MM.1S (cell line): ENCODE measurements at regions not wholly inside any gene's neighbourhood (a gene's known extent, or its start where the extent isn't known, plus 50 kb on each side); places are given as distances from the start of the nearest gene placed in this dataset.

Experiments
- DNase-seq: peaks from one replicate; pipeline ENCODE4 v3.0.0-alpha.2; 2015
- H2AFZ ChIP-seq: fragments of 300-600 bp; sonication (generic); 2 replicates; pipeline ENCODE4 v1.6.0; 2016; ENCODE audit warnings: antibody characterized with exemption, low read length
- H3F3A ChIP-seq: fragments of 300-600 bp; sonication (generic); 2 replicates; pipeline ENCODE4 v1.6.1; 2016; ENCODE audit warnings: mild to moderate bottlenecking, antibody characterized with exemption, low read length, moderate library complexity, mixed read lengths; ENCODE audit not compliant: insufficient read depth
- H3K27ac ChIP-seq: fragments of 300-600 bp; sonication (generic); 2 replicates; pipeline ENCODE4 v1.5.1; 2016; ENCODE audit warnings: mild to moderate bottlenecking, low read length
- H3K27me3 ChIP-seq: fragments of 300-600 bp; sonication (generic); replicated peaks from 2 replicates; pipeline ENCODE4 v1.6.0; 2016; ENCODE audit warnings: low read length; ENCODE audit not compliant: insufficient read depth
- H3K36me3 ChIP-seq: fragments of 300-600 bp; sonication (generic); replicated peaks from 2 replicates; pipeline ENCODE4 v1.6.1; 2016; ENCODE audit warnings: mild to moderate bottlenecking, low read length, mixed read lengths; ENCODE audit not compliant: insufficient read depth
- H3K4me1 ChIP-seq: fragments of 300-600 bp; sonication (generic); 2 replicates; pipeline ENCODE4 v1.6.1; 2016; ENCODE audit warnings: low read length, mixed read lengths
- H3K4me2 ChIP-seq: fragments of 300-600 bp; sonication (generic); 2 replicates; pipeline ENCODE4 v1.6.0; 2016; ENCODE audit warnings: low read depth, low read length
- H3K4me3 ChIP-seq: fragments of 300-600 bp; sonication (generic); 2 replicates; pipeline ENCODE4 v1.5.1; 2016; ENCODE audit warnings: low read length, mixed read lengths
- H3K79me2 ChIP-seq: fragments of 300-600 bp; sonication (generic); 2 replicates; pipeline ENCODE4 v1.6.1; 2016; ENCODE audit warnings: mixed run types, low read length, mixed read lengths
- H3K9ac ChIP-seq: fragments of 300-600 bp; sonication (generic); 2 replicates; pipeline ENCODE4 v1.6.1; 2016; ENCODE audit warnings: low read length, mixed read lengths
- H3K9me2 ChIP-seq: fragments of 300-600 bp; sonication (generic); replicated peaks from 2 replicates; pipeline ENCODE4 v1.6.1; 2016; ENCODE audit warnings: mild to moderate bottlenecking, low read length, mixed read lengths; ENCODE audit not compliant: insufficient read depth
- H3K9me3 ChIP-seq: fragments of 300-600 bp; sonication (generic); replicated peaks from 2 replicates; pipeline ENCODE4 v1.6.1; 2016; ENCODE audit warnings: mild to moderate bottlenecking, low read length, mixed read lengths; ENCODE audit not compliant: insufficient read depth
- H4K20me1 ChIP-seq: fragments of 300-600 bp; sonication (generic); 2 replicates; pipeline ENCODE4 v1.6.1; 2016; ENCODE audit warnings: mild to moderate bottlenecking, low read length, moderate library complexity, mixed read lengths; ENCODE audit not compliant: insufficient read depth
- CTCF ChIP-seq: fragments of 300-600 bp; sonication (generic); IDR thresholded peaks from 2 replicates; pipeline ENCODE4 v1.5.1; 2016; ENCODE audit warnings: antibody characterized with exemption, low read length, mixed read lengths
- EZH2 ChIP-seq: fragments of 300-600 bp; sonication (generic); optimal IDR thresholded peaks from 2 replicates; pipeline ENCODE3; 2017; ENCODE audit warnings: low read depth, mild to moderate bottlenecking, antibody characterized with exemption, low read length, mixed read lengths
- EZH2phosphoT487 ChIP-seq: fragments of 300-600 bp; sonication (generic); IDR thresholded peaks from 2 replicates; pipeline ENCODE4 v1.6.1; 2018; ENCODE audit warnings: antibody characterized with exemption, low read length

- Histone ChIP-seq H3K4me3 (no peak overlapping the region), H3K9me2 (no peaks in the 10 kb centered on the region), H3K4me2 (no peak overlapping the region), H3K79me2 (no peaks in the 10 kb centered on the region), H4K20me1 (no peaks in the 10 kb centered on the region), H3K27me3 (no peaks in the 10 kb centered on the region), H2AFZ (no peak overlapping the region), H3K36me3 (no peaks in the 10 kb centered on the region), H3F3A (no peaks in the 10 kb centered on the region), H3K9me3 (no peaks in the 10 kb centered on the region), H3K4me1 (no peaks in the 10 kb centered on the region), H3K27ac (no peak overlapping the region), H3K9ac (no peak overlapping the region)
- DNase-seq: no peak
- no peak for TF ChIP-seq EZH2
- TF ChIP-seq EZH2phosphoT487: no peak
- no peak for TF ChIP-seq CTCF
Measured at GRCh38 chr3:182172534-182172933, 460.8 kb downstream of the SOX2 start.

GRCh38 chr3:182178488-182179200, 466.9 kb downstream of the SOX2 start:
- TF ChIP-seq EZH2 (no peak), EZH2phosphoT487 (no peak), CTCF (no peak)
- no peak overlapping the region for H3K9ac ChIP-seq
- no peaks in the 10 kb centered on the region for H3K79me2 ChIP-seq
- DNase-seq: no peak
- no peak overlapping the region for H2AFZ ChIP-seq
- H3K9me2 ChIP-seq: no peaks in the 10 kb centered on the region
- H4K20me1 ChIP-seq: no peaks in the 10 kb centered on the region
- no peaks in the 10 kb centered on the region for H3K27me3 ChIP-seq
- no peak overlapping the region for H3K4me3 ChIP-seq
- no peaks in the 10 kb centered on the region for H3F3A ChIP-seq
- no peaks in the 10 kb centered on the region for H3K36me3 ChIP-seq
- H3K9me3 ChIP-seq: no peaks in the 10 kb centered on the region
- H3K4me1 ChIP-seq: no peaks in the 10 kb centered on the region
- H3K4me2 ChIP-seq: no peak overlapping the region
- no peak overlapping the region for H3K27ac ChIP-seq

GRCh38 chr3:182179631-182180030, 467.9 kb downstream of the SOX2 start:
- no peaks in the 10 kb centered on the region for H3K27me3 ChIP-seq
- no peaks in the 10 kb centered on the region for H3K4me1 ChIP-seq
- H3K9ac ChIP-seq: no peak overlapping the region
- no peak for DNase-seq
- no peaks in the 10 kb centered on the region for H4K20me1 ChIP-seq
- H3K9me3 ChIP-seq: no peaks in the 10 kb centered on the region
- H3K9me2 ChIP-seq: no peaks in the 10 kb centered on the region
- TF ChIP-seq EZH2phosphoT487 (no peak), EZH2 (no peak), CTCF (no peak)
- no peak overlapping the region for H3K4me3 ChIP-seq
- H3K27ac ChIP-seq: no peak overlapping the region
- no peaks in the 10 kb centered on the region for H3F3A ChIP-seq
- H3K4me2 ChIP-seq: no peak overlapping the region
- H3K79me2 ChIP-seq: no peaks in the 10 kb centered on the region
- no peak overlapping the region for H2AFZ ChIP-seq
- H3K36me3 ChIP-seq: no peaks in the 10 kb centered on the region
